ENCODE measurements at regions not wholly inside any gene's neighbourhood (a gene's known extent, or its start where the extent isn't known, plus 50 kb on each side); places are given as distances from the start of the nearest gene placed in this dataset.

DNA sequence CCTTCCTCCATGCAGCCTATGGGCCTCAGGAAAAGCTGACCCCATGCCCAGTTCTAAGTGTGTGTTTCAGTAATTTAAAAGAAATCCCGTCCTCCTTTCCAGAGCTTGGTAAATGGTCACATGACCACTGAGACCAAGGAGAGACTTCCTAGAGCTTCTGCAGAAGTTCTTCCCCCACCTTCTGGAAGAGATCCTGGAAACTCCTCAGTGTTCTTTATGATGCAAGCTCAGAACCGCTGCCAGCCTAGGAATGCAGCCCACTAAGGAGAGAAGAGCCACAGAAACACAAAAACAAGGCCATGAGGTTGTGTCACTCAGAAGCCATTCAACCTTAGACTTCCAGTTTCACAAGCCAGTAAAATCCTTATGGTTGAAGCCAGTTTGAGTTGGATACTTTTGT, 348.4 kb downstream of the TPBG start (continued):
- TF ChIP-seq ZNF707 (tag by site-specific recombination; IDR thresholded peaks at IDR 0.05) = no peak
- TF ChIP-seq TCF7L2 (IDR thresholded peaks at IDR 0.05; ENCODE audit: borderline replicate concordance, low read depth, low read length) = no peak
- no peak for TF ChIP-seq ZNF501 (tag by site-specific recombination; IDR thresholded peaks at IDR 0.05)
- TF ChIP-seq ZNF747 (tag by site-specific recombination; IDR thresholded peaks at IDR 0.05) = no peak
- no peak for TF ChIP-seq ZNF121 (tag by site-specific recombination; IDR thresholded peaks at IDR 0.05)

DNA sequence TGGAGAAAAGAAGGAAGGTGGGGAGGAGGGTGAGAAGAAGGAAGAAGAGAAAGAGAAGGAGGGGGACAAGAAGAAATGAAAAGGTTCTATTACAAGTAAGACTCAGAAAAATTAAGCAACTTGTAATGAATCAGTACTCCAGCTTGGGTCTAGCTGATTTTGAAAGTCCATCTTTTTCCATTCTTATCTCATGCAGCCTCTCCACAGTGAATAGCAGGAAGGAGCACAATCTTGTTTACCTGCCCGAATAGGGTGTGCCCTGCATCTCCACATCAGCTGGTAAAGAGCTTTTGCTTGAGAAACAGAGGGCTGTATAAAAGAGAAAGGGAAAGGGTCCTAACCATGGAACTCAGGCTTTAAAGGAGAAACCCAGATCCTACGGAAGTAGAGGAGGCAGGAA, 348.8 kb downstream of the TPBG start:
- Histone ChIP-seq H3K4me3 (ENCODE audit: low read depth, low read length) (no peak overlapping the region), H3K36me3 (ENCODE audit: control insufficient read depth in 2 of 2, insufficient read depth in 1 of 2, low read length in 2 of 2) (no peaks in the 10 kb centered on the region), H3K27ac (ENCODE audit: extremely low read depth, low read depth, low read length) (no peak overlapping the region), H3K4me1 (ENCODE audit: control insufficient read depth, insufficient read depth, low read length) (no peaks in the 10 kb centered on the region), H3K9me3 (ENCODE audit: control insufficient read depth, insufficient read depth, low read depth, low read length) (no peaks in the 10 kb centered on the region)
- ChIA-PET CTCF (interaction anchor here (0.6 to 2.5 kb wide), 30 partner anchors 8 to 1250 kb away, joined by 3 to 12 read pairs (median 3); partner anchors contain the start of gene UBE3D), POLR2A (no interaction called here)
- TF ChIP-seq KLF1 (tag by site-specific recombination; IDR thresholded peaks at IDR 0.05) = no peak
- no peak for TF ChIP-seq ZNF394 (tag by site-specific recombination; IDR thresholded peaks at IDR 0.05; ENCODE audit: borderline replicate concordance)
- TF ChIP-seq ZSCAN16 (tag by site-specific recombination; IDR thresholded peaks at IDR 0.05) = no peak
- no peak for TF ChIP-seq ZNF274 (IDR thresholded peaks at IDR 0.05; ENCODE audit: low read length)
- TF ChIP-seq ZNF274 (tag by site-specific recombination; IDR thresholded peaks at IDR 0.05; ENCODE audit: borderline replicate concordance) = no peak
- TF ChIP-seq ZXDB (tag by site-specific recombination; IDR thresholded peaks at IDR 0.05) = no peak
- no peak for TF ChIP-seq ZNF292 (tag by site-specific recombination; IDR thresholded peaks at IDR 0.05; ENCODE audit: borderline replicate concordance, low read depth)
- no peak for TF ChIP-seq ZNF2 (tag by site-specific recombination; IDR thresholded peaks at IDR 0.05)
- no peak for TF ChIP-seq ZNF510 (tag by site-specific recombination; IDR thresholded peaks at IDR 0.05; ENCODE audit: insufficient replicate concordance)

DNA sequence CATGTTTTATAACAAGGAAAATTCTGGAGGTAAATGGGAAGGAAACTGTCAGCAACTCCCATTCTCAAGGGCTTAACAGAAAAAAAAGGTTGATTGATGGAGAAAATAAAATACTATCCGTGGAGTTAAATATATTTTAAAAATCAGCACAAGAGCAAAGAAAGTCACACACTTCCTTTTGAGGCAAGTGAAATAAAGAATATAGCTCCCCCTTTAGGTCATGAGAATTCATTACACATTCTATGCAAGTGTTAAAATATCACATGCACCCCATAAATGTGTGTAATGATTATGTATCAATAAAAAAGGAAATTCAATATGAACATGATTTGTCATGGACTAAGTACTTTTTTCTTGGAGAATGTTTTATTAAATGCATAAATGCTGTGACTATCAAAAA, 349.2 kb downstream of the TPBG start:
- POLR2A ChIA-PET = no interaction called here
- CTCF ChIA-PET = interaction anchor here (0.7 to 2.5 kb wide), 24 partner anchors 9 to 1250 kb away, joined by 3 to 12 read pairs (median 3); partner anchors contain the start of gene UBE3D

DNA sequence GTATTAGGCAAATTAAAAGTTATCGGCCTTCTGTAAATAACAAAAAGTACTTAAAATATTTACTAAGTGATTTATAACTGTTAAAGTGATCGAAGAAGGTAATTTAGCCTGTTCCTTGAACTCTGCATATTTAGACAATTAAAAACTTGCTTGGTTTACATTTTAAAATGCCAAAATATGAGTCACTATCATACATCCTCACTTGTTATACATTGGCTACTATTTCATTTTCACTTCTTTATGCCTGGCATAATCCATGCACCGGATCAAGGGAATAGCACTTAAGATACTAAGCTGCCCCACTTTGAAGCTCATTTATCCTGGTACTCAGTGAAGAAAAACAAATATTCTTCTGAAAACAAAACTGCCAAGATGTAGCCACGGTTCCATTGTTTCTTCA, 344.6 kb downstream of the UBE3D start:
- H3K9me3 ChIP-seq (ENCODE audit: control insufficient read depth, insufficient read depth, low read depth, low read length) = no peaks in the 10 kb centered on the region
- ChIA-PET CTCF (interaction anchor here (0.6 to 1.5 kb wide), 3 partner anchors 8 to 63 kb away, joined by 3 to 5 read pairs (median 4); no protein-coding TSS in a partner anchor), POLR2A (no interaction called here)
- H3K36me3 ChIP-seq (ENCODE audit: control insufficient read depth in 2 of 2, insufficient read depth in 1 of 2, low read length in 2 of 2) = no peaks in the 10 kb centered on the region
- H3K27ac ChIP-seq (ENCODE audit: extremely low read depth, low read depth, low read length) = no peak overlapping the region
- H3K4me3 ChIP-seq (ENCODE audit: low read depth, low read length) = no peak overlapping the region
- H3K4me1 ChIP-seq (ENCODE audit: control insufficient read depth, insufficient read depth, low read length) = no peaks in the 10 kb centered on the region
- TF ChIP-seq ZNF391 (tag by site-specific recombination; IDR thresholded peaks at IDR 0.05; ENCODE audit: borderline replicate concordance, low read depth) (no peak), ZFP69B (tag by site-specific recombination; IDR thresholded peaks at IDR 0.05) (no peak), ZNF302 (tag by site-specific recombination; IDR thresholded peaks at IDR 0.05; ENCODE audit: low read depth) (no peak), ZNF548 (tag by site-specific recombination; IDR thresholded peaks at IDR 0.05) (no peak), ZNF654 (tag by site-specific recombination; IDR thresholded peaks at IDR 0.05; ENCODE audit: low read depth) (no peak), ZNF629 (tag by site-specific recombination; IDR thresholded peaks at IDR 0.05) (no peak)
- TF ChIP-seq, protein P1, sequence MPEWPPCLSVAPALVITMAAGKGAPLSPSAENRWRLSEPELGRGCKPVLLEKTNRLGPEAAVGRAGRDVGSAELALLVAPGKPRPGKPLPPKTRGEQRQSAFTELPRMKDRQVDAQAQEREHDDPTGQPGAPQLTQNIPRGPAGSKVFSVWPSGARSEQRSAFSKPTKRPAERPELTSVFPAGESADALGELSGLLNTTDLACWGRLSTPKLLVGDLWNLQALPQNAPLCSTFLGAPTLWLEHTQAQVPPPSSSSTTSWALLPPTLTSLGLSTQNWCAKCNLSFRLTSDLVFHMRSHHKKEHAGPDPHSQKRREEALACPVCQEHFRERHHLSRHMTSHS (tag by site-specific recombination; IDR thresholded peaks at IDR 0.05) = no peak
- TF ChIP-seq, protein P2, sequence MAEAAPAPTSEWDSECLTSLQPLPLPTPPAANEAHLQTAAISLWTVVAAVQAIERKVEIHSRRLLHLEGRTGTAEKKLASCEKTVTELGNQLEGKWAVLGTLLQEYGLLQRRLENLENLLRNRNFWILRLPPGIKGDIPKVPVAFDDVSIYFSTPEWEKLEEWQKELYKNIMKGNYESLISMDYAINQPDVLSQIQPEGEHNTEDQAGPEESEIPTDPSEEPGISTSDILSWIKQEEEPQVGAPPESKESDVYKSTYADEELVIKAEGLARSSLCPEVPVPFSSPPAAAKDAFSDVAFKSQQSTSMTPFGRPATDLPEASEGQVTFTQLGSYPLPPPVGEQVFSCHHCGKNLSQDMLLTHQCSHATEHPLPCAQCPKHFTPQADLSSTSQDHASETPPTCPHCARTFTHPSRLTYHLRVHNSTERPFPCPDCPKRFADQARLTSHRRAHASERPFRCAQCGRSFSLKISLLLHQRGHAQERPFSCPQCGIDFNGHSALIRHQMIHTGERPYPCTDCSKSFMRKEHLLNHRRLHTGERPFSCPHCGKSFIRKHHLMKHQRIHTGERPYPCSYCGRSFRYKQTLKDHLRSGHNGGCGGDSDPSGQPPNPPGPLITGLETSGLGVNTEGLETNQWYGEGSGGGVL (tag by site-specific recombination; IDR thresholded peaks at IDR 0.05) = no peak
- TF ChIP-seq, protein P3, sequence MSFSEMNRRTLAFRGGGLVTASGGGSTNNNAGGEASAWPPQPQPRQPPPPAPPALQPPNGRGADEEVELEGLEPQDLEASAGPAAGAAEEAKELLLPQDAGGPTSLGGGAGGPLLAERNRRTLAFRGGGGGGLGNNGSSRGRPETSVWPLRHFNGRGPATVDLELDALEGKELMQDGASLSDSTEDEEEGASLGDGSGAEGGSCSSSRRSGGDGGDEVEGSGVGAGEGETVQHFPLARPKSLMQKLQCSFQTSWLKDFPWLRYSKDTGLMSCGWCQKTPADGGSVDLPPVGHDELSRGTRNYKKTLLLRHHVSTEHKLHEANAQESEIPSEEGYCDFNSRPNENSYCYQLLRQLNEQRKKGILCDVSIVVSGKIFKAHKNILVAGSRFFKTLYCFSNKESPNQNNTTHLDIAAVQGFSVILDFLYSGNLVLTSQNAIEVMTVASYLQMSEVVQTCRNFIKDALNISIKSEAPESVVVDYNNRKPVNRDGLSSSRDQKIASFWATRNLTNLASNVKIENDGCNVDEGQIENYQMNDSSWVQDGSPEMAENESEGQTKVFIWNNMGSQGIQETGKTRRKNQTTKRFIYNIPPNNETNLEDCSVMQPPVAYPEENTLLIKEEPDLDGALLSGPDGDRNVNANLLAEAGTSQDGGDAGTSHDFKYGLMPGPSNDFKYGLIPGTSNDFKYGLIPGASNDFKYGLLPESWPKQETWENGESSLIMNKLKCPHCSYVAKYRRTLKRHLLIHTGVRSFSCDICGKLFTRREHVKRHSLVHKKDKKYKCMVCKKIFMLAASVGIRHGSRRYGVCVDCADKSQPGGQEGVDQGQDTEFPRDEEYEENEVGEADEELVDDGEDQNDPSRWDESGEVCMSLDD (tag by site-specific recombination; IDR thresholded peaks at IDR 0.05) = no peak
- TF ChIP-seq, protein P4, sequence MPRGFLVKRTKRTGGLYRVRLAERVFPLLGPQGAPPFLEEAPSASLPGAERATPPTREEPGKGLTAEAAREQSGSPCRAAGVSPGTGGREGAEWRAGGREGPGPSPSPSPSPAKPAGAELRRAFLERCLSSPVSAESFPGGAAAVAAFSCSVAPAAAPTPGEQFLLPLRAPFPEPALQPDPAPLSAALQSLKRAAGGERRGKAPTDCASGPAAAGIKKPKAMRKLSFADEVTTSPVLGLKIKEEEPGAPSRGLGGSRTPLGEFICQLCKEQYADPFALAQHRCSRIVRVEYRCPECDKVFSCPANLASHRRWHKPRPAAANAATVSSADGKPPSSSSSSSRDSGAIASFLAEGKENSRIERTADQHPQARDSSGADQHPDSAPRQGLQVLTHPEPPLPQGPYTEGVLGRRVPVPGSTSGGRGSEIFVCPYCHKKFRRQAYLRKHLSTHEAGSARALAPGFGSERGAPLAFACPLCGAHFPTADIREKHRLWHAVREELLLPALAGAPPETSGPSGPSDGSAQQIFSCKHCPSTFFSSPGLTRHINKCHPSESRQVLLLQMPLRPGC (tag by site-specific recombination; IDR thresholded peaks at IDR 0.05) = no peak

More for the DNA sequence above, 349.2 kb downstream of the TPBG start:
- H3K27ac ChIP-seq (ENCODE audit: extremely low read depth, low read depth, low read length) = no peak overlapping the region
- TF ChIP-seq ZNF140 (tag by site-specific recombination; IDR thresholded peaks at IDR 0.05) (no peak), ZNF654 (tag by site-specific recombination; IDR thresholded peaks at IDR 0.05; ENCODE audit: low read depth) (0 out of 2 replicates have a peak, but pooled peaks have one; percentile 21)
- no peaks in the 10 kb centered on the region for H3K4me1 ChIP-seq (ENCODE audit: control insufficient read depth, insufficient read depth, low read length)
- H3K4me3 ChIP-seq (ENCODE audit: low read depth, low read length) = no peak overlapping the region
- H3K36me3 ChIP-seq (ENCODE audit: control insufficient read depth in 2 of 2, insufficient read depth in 1 of 2, low read length in 2 of 2) = no peaks in the 10 kb centered on the region
- no peaks in the 10 kb centered on the region for H3K9me3 ChIP-seq (ENCODE audit: control insufficient read depth, insufficient read depth, low read depth, low read length)

All from HEK293 (cell line).